ENCODE measurements at regions not wholly inside any gene's neighbourhood (a gene's known extent, or its start where the extent isn't known, plus 50 kb on each side); places are given as distances from the start of the nearest gene placed in this dataset.

DNA sequence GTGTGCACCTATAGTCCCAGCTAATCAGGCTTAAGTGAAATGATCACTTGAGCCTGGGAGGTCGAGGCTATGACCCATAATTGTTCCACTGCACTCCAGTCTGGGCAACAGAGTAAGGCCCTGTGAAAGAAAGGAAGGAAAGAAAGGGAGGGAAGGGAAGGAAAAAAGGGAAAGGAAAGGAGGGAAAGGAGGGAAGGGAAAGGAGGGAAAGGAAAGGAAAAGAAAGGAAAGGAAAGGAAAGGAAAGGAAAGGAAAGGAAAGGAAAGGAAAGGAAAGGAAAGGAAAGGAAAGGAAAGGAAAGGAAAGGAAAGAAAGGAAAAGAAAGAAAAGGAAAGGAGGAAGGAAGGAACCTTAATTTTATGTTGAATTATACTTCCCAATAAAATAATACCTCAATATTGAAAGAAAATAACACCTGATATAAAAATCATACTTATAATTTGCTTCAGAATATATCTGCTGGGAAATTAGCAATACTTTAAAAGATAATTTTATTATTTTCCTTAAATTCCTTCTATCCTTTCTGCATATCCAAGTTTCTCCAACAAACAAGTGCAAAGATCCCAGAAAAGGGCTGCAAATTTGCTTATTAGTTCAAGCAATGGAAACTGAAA, 177.3 kb downstream of the KLF12 start:
- TF ChIP-seq, protein P1, sequence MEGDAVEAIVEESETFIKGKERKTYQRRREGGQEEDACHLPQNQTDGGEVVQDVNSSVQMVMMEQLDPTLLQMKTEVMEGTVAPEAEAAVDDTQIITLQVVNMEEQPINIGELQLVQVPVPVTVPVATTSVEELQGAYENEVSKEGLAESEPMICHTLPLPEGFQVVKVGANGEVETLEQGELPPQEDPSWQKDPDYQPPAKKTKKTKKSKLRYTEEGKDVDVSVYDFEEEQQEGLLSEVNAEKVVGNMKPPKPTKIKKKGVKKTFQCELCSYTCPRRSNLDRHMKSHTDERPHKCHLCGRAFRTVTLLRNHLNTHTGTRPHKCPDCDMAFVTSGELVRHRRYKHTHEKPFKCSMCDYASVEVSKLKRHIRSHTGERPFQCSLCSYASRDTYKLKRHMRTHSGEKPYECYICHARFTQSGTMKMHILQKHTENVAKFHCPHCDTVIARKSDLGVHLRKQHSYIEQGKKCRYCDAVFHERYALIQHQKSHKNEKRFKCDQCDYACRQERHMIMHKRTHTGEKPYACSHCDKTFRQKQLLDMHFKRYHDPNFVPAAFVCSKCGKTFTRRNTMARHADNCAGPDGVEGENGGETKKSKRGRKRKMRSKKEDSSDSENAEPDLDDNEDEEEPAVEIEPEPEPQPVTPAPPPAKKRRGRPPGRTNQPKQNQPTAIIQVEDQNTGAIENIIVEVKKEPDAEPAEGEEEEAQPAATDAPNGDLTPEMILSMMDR (IDR thresholded peaks at IDR 0.05): no peak
- TF ChIP-seq POLR2AphosphoS5 (IDR thresholded peaks at IDR 0.05; ENCODE audit: low read depth, low read length): no peak
- TF ChIP-seq, protein P2, sequence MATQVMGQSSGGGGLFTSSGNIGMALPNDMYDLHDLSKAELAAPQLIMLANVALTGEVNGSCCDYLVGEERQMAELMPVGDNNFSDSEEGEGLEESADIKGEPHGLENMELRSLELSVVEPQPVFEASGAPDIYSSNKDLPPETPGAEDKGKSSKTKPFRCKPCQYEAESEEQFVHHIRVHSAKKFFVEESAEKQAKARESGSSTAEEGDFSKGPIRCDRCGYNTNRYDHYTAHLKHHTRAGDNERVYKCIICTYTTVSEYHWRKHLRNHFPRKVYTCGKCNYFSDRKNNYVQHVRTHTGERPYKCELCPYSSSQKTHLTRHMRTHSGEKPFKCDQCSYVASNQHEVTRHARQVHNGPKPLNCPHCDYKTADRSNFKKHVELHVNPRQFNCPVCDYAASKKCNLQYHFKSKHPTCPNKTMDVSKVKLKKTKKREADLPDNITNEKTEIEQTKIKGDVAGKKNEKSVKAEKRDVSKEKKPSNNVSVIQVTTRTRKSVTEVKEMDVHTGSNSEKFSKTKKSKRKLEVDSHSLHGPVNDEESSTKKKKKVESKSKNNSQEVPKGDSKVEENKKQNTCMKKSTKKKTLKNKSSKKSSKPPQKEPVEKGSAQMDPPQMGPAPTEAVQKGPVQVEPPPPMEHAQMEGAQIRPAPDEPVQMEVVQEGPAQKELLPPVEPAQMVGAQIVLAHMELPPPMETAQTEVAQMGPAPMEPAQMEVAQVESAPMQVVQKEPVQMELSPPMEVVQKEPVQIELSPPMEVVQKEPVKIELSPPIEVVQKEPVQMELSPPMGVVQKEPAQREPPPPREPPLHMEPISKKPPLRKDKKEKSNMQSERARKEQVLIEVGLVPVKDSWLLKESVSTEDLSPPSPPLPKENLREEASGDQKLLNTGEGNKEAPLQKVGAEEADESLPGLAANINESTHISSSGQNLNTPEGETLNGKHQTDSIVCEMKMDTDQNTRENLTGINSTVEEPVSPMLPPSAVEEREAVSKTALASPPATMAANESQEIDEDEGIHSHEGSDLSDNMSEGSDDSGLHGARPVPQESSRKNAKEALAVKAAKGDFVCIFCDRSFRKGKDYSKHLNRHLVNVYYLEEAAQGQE (IDR thresholded peaks at IDR 0.05; ENCODE audit: insufficient read depth in 1 of 2, low read depth in 2 of 2, low read length in 1 of 2): no peak
